GM12874 (cell line): ENCODE measurements at regions not wholly inside any gene's neighbourhood (a gene's known extent, or its start where the extent isn't known, plus 50 kb on each side); places are given as distances from the start of the nearest gene placed in this dataset.

ENCODE experiments used
- CTCF ChIP-seq: IDR thresholded peaks from 2 replicates; pipeline ENCODE4 v1.5.1; 2011; ENCODE audit warnings: low read depth, mild to moderate bottlenecking, control low read depth, low read length, moderate library complexity; ENCODE audit not compliant: insufficient read depth

GRCh38 chr11:131248588-131248987 is 121.8 kb upstream of the NTM start:
- TF ChIP-seq CTCF = no peak

- TF ChIP-seq CTCF = no peak
Measured at GRCh38 chr11:131253142-131253655, 117.2 kb upstream of the NTM start.

GRCh38 chr11:131253656-131254151 is 116.7 kb upstream of the NTM start:
- TF ChIP-seq CTCF = no peak

- TF ChIP-seq CTCF = no peak
Measured at GRCh38 chr11:131254254-131254653, 116.2 kb upstream of the NTM start.

GRCh38 chr11:131274233-131274632 is 96.2 kb upstream of the NTM start:
- TF ChIP-seq CTCF = no peak

GRCh38 chr11:131275580-131275979 is 94.8 kb upstream of the NTM start:
- no peak for TF ChIP-seq CTCF

- no peak for TF ChIP-seq CTCF
Measured at GRCh38 chr11:131278472-131278871, 91.9 kb upstream of the NTM start.
